PC-9 (cell line): ENCODE measurements at regions not wholly inside any gene's neighbourhood (a gene's known extent, or its start where the extent isn't known, plus 50 kb on each side); places are given as distances from the start of the nearest gene placed in this dataset.

Experiments
- EZH2 ChIP-seq: fragments of 200-600 bp; sonication (generic); IDR thresholded peaks from 2 replicates; pipeline ENCODE4 v1.8.0; 2017; ENCODE audit warnings: antibody characterized with exemption, low read depth
- TF ChIP-seq, protein P1 (sequence below): fragments of 200-600 bp; sonication (generic); conservative IDR thresholded peaks from 2 replicates; pipeline ENCODE4 v1.6.1; 2017; ENCODE audit warnings: mixed run types, antibody characterized with exemption, mild to moderate bottlenecking, moderate library complexity

DNA sequence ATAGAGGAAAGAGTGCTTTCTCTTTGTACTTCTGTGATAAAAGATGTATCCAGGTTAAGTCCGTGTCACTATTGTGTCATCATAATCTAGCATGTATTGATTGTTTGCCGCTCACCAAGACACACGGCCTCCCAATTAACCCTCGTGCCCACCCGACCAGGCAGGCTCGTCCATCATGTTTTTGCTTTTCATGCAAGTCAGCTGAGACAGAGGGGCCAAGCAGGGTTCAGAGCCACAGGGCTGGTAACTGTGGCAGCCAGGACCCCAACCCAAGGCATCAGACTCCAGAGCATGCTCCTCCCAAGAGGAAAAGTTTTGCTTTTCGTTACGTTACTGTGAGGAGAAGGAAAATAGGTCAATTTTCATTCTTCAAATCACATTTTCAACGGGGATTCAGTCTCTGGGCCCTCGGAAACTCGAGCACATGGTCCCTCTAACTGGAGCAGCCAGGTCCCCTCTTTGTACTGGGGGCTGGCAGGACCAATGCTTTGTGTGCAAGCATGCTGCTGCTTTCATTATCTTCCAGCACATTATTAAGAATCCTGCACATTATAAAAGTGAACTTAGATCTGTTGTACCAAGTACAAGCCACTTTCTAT lies 161.1 kb upstream of the TOPAZ1 start:
- TF ChIP-seq, protein P1, sequence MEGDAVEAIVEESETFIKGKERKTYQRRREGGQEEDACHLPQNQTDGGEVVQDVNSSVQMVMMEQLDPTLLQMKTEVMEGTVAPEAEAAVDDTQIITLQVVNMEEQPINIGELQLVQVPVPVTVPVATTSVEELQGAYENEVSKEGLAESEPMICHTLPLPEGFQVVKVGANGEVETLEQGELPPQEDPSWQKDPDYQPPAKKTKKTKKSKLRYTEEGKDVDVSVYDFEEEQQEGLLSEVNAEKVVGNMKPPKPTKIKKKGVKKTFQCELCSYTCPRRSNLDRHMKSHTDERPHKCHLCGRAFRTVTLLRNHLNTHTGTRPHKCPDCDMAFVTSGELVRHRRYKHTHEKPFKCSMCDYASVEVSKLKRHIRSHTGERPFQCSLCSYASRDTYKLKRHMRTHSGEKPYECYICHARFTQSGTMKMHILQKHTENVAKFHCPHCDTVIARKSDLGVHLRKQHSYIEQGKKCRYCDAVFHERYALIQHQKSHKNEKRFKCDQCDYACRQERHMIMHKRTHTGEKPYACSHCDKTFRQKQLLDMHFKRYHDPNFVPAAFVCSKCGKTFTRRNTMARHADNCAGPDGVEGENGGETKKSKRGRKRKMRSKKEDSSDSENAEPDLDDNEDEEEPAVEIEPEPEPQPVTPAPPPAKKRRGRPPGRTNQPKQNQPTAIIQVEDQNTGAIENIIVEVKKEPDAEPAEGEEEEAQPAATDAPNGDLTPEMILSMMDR: no peak
- TF ChIP-seq EZH2: no peak
